GM23338 (cell line): ENCODE measurements at regions not wholly inside any gene's neighbourhood (a gene's known extent, or its start where the extent isn't known, plus 50 kb on each side); places are given as distances from the start of the nearest gene placed in this dataset.
"Not testable (repeated sequence)": the region's sequence is repeated elsewhere in the genome, so short reads cannot be mapped to it uniquely, and the experiment has no call there.

ENCODE experiments used
- ATAC-seq: fragments of 200-7000 bp; cut with Tn5 transposase; 3 replicates; pipeline ENCODE4 v1.9.1; 2020
- DNase-seq: peaks from one replicate; pipeline ENCODE4 v3.0.0-alpha.2; 2015; ENCODE audit warnings: low spot score
- H2AFZ ChIP-seq: fragments of 200-600 bp; sonication (generic); 2 replicates; pipeline ENCODE4 v1.8.0; 2016; ENCODE audit warnings: antibody characterized with exemption, mild to moderate bottlenecking, moderate library complexity
- H3F3A ChIP-seq: fragments of 200-600 bp; sonication (generic); replicated peaks from 2 replicates; pipeline ENCODE4 v1.8.0; 2017; ENCODE audit warnings: antibody characterized with exemption, mixed run types, low read depth
- H3K27ac ChIP-seq: fragments of 200-600 bp; sonication (generic); 2 replicates; pipeline ENCODE4 v1.6.1; 2016; ENCODE audit warnings: low read depth
- H3K27me3 ChIP-seq: fragments of 200-600 bp; sonication (generic); 2 replicates; pipeline ENCODE4 v1.8.0; 2016; ENCODE audit warnings: mild to moderate bottlenecking, mixed run types, moderate library complexity; ENCODE audit not compliant: insufficient read depth
- H3K36me3 ChIP-seq: fragments of 200-600 bp; sonication (generic); 2 replicates; pipeline ENCODE4 v1.8.0; 2016; ENCODE audit warnings: mild to moderate bottlenecking; ENCODE audit not compliant: insufficient read depth
- H3K4me1 ChIP-seq: fragments of 200-600 bp; sonication (generic); 2 replicates; pipeline ENCODE4 v1.8.0; 2016; ENCODE audit warnings: mild to moderate bottlenecking, moderate library complexity; ENCODE audit not compliant: insufficient read depth
- H3K4me2 ChIP-seq: fragments of 200-600 bp; sonication (generic); 2 replicates; pipeline ENCODE4 v1.7.1; 2017; ENCODE audit warnings: mixed run types
- H3K4me3 ChIP-seq: fragments of 200-600 bp; sonication (generic); 2 replicates; pipeline ENCODE4 v1.6.1; 2016; ENCODE audit warnings: mixed run types
- H3K79me2 ChIP-seq: fragments of 200-600 bp; sonication (generic); replicated peaks from 2 replicates; pipeline ENCODE4 v1.8.0; 2017; ENCODE audit warnings: mild to moderate bottlenecking; ENCODE audit not compliant: insufficient read depth
- H3K9me2 ChIP-seq: fragments of 200-600 bp; sonication (generic); 2 replicates; pipeline ENCODE4 v1.8.0; 2017; ENCODE audit not compliant: insufficient read depth
- H4K20me1 ChIP-seq: fragments of 200-600 bp; sonication (generic); replicated peaks from 2 replicates; pipeline ENCODE4 v1.8.0; 2017; ENCODE audit warnings: mild to moderate bottlenecking; ENCODE audit not compliant: insufficient read depth
- H3K27ac Mint-ChIP-seq: 2 replicates; pipeline ENCODE4 v1.8.0; 2020; ENCODE audit warnings: inconsistent platforms, mild to moderate bottlenecking, moderate library complexity, mixed read lengths
- H3K27me3 Mint-ChIP-seq: 3 replicates; pipeline ENCODE4 v1.8.0; 2022; ENCODE audit warnings: low read depth, mild to moderate bottlenecking, moderate library complexity, mixed read lengths, inconsistent platforms; ENCODE audit not compliant: insufficient read depth, poor library complexity
- H3K36me3 Mint-ChIP-seq: 3 replicates; pipeline ENCODE4 v1.8.0; 2021; ENCODE audit warnings: low read depth, mild to moderate bottlenecking, inconsistent platforms, moderate library complexity, mixed read lengths
- H3K4me1 Mint-ChIP-seq: 3 replicates; pipeline ENCODE4 v1.8.0; 2020; ENCODE audit warnings: mild to moderate bottlenecking, inconsistent platforms, mixed read lengths
- H3K4me3 Mint-ChIP-seq: 3 replicates; pipeline ENCODE4 v1.8.0; 2021; ENCODE audit warnings: moderate library complexity, mild to moderate bottlenecking, inconsistent platforms, mixed read lengths
- H3K9me3 Mint-ChIP-seq: 3 replicates; pipeline ENCODE4 v1.8.0; 2020; ENCODE audit warnings: moderate library complexity, mild to moderate bottlenecking, inconsistent platforms, mixed read lengths
- CTCF ChIP-seq, 2 experiments: fragments of 200-600 bp in 1 of 2; sonication (generic) in 1 of 2; conservative IDR thresholded peaks; 2 replicates each; pipeline versions ENCODE4 v1.5.1 to v1.6.1; 2016 to 2017; ENCODE audit warnings: antibody characterized with exemption in 2 of 2, low read depth in 2 of 2, mild to moderate bottlenecking in 2 of 2, moderate library complexity in 1 of 2
- ETS1 ChIP-seq: IDR thresholded peaks from 2 replicates; pipeline ENCODE4 v1.6.1; 2016; ENCODE audit warnings: antibody characterized with exemption
- EZH2 ChIP-seq: fragments of 200-600 bp; sonication (generic); IDR thresholded peaks from one replicate; pipeline ENCODE4 v1.8.0; 2017; ENCODE audit warnings: antibody characterized with exemption, mild to moderate bottlenecking, low read depth; ENCODE audit not compliant: unreplicated experiment
- STAT1 ChIP-seq: IDR thresholded peaks from one replicate; pipeline ENCODE4 v1.6.1; 2016; ENCODE audit warnings: antibody characterized with exemption; ENCODE audit not compliant: unreplicated experiment
- ZNF114 ChIP-seq: fragments of 250-450 bp; sonication (Bioruptor Pico); IDR thresholded peaks from 2 replicates; pipeline ENCODE4 v1.5.0; 2020; ENCODE audit warnings: mild to moderate bottlenecking, moderate library complexity
- ZNF331 ChIP-seq: fragments of 250-450 bp; sonication (Bioruptor Pico); IDR thresholded peaks from 2 replicates; pipeline ENCODE4 v1.5.0; 2020; ENCODE audit warnings: low read depth, mild to moderate bottlenecking, moderate library complexity
- ZNF462 ChIP-seq: fragments of 250-450 bp; sonication (Bioruptor Pico); IDR thresholded peaks from 2 replicates; pipeline ENCODE4 v1.5.0; 2020; ENCODE audit warnings: mild to moderate bottlenecking, moderate library complexity

GRCh38 chr9:31597086-31597485 is 787.4 kb upstream of the ACO1 start:
- not testable (repeated sequence) for H3K4me1 ChIP-seq, H3K4me3 Mint-ChIP-seq, H3K9me2 ChIP-seq, H3K79me2 ChIP-seq, H3K27me3 Mint-ChIP-seq, H3K4me1 Mint-ChIP-seq, DNase-seq, H3K9me3 Mint-ChIP-seq, H3F3A ChIP-seq, H4K20me1 ChIP-seq, ATAC-seq, H3K4me2 ChIP-seq, H2AFZ ChIP-seq, H3K4me3 ChIP-seq, H3K36me3 ChIP-seq, H3K36me3 Mint-ChIP-seq, H3K27me3 ChIP-seq, H3K27ac Mint-ChIP-seq, H3K27ac ChIP-seq

DNA sequence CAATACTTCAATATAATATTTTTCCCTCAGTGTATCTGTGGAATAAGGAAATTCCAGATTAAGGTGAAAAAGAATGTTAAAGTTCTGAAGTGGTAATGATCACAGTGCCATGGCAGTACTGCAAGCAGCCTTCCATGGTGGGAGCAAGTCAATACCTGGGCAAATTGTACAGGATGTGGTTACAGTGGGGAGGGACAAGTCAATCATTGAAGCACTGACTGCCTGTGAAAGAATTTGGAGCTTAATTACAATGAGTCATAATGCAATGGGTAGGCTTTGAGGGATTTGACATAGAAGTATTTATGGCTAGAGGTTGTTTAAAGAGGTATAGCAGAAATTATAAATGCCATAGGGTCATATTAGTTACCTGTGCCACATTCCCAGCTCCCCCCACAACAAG is 786.5 kb upstream of the ACO1 start:
- Mint-ChIP-seq H3K27me3 (no peaks in the 10 kb centered on the region), H3K4me3 (no peak overlapping the region), H3K27ac (no peak overlapping the region), H3K4me1 (no peaks in the 10 kb centered on the region), H3K9me3 (no peaks in the 10 kb centered on the region), H3K36me3 (no peaks in the 10 kb centered on the region)
- Histone ChIP-seq H4K20me1 (no peaks in the 10 kb centered on the region), H3F3A (no peaks in the 10 kb centered on the region), H3K4me2 (no peak overlapping the region), H2AFZ (no peak overlapping the region), H3K27me3 (no peaks in the 10 kb centered on the region), H3K79me2 (no peaks in the 10 kb centered on the region), H3K27ac (no peak overlapping the region), H3K9me2 (no peaks in the 10 kb centered on the region), H3K4me1 (no peaks in the 10 kb centered on the region), H3K4me3 (no peak overlapping the region), H3K36me3 (no peaks in the 10 kb centered on the region)
- TF ChIP-seq EZH2 (no peak), ZNF114 (CRISPR knock-in tag) (no peak), ETS1 (no peak)
- no peak for ATAC-seq
- no peak for DNase-seq

GRCh38 chr9:31601666-31602065 is 782.8 kb upstream of the ACO1 start:
- TF ChIP-seq STAT1 (no peak), CTCF (conservative IDR thresholded peaks at IDR 0.05; ENCODE audit: low read depth in 2 of 2) (no peak), ZNF462 (no peak), EZH2 (no peak), ZNF331 (no peak)
- no peaks in the 10 kb centered on the region for H3K4me1 ChIP-seq
- H3K9me2 ChIP-seq, result no peaks in the 10 kb centered on the region
- H3K27ac ChIP-seq, result no peak overlapping the region
- no peak overlapping the region for H3K27ac Mint-ChIP-seq
- H3K27me3 Mint-ChIP-seq, result no peaks in the 10 kb centered on the region
- no peaks in the 10 kb centered on the region for H3K36me3 Mint-ChIP-seq
- DNase-seq (no peak), ATAC-seq (no peak)
- no peaks in the 10 kb centered on the region for H3K36me3 ChIP-seq
- no peak overlapping the region for H3K4me2 ChIP-seq
- peaks cover 1% of the 10 kb centered on the region for H3K4me1 Mint-ChIP-seq
- no peak overlapping the region for H2AFZ ChIP-seq
- no peaks in the 10 kb centered on the region for H3K9me3 Mint-ChIP-seq
- no peaks in the 10 kb centered on the region for H3F3A ChIP-seq
- H3K4me3 Mint-ChIP-seq, result no peak overlapping the region
- H3K4me3 ChIP-seq, result no peak overlapping the region
- H4K20me1 ChIP-seq, result no peaks in the 10 kb centered on the region
- no peaks in the 10 kb centered on the region for H3K27me3 ChIP-seq
- no peaks in the 10 kb centered on the region for H3K79me2 ChIP-seq
